MM.1S (cell line): ENCODE measurements at regions not wholly inside any gene's neighbourhood (a gene's known extent, or its start where the extent isn't known, plus 50 kb on each side); places are given as distances from the start of the nearest gene placed in this dataset.

Experiments used
- EZH2 ChIP-seq: fragments of 300-600 bp; sonication (generic); optimal IDR thresholded peaks from 2 replicates; pipeline ENCODE3; 2017; ENCODE audit warnings: low read depth, mild to moderate bottlenecking, antibody characterized with exemption, low read length, mixed read lengths
- TF ChIP-seq, protein P1 (sequence below): fragments of 300-600 bp; sonication (generic); IDR thresholded peaks from 2 replicates; pipeline ENCODE4 v1.5.1; 2016; ENCODE audit warnings: antibody characterized with exemption, low read length, mixed read lengths

DNA sequence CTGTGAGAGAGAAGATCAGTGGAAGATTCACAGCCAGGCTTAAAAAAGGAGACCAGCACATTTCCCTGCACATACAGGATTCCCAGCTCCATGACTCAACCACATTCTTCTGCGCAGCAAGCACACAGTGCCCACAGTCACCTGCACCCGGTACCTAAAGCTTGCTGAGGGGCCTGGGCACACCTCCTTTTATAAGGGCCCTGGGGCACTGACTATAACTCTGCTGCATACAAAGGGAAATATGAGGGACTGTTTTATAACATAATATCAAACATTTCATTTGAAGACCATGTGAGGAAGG lies 322.9 kb downstream of the DAD1 start:
- TF ChIP-seq, protein P1, sequence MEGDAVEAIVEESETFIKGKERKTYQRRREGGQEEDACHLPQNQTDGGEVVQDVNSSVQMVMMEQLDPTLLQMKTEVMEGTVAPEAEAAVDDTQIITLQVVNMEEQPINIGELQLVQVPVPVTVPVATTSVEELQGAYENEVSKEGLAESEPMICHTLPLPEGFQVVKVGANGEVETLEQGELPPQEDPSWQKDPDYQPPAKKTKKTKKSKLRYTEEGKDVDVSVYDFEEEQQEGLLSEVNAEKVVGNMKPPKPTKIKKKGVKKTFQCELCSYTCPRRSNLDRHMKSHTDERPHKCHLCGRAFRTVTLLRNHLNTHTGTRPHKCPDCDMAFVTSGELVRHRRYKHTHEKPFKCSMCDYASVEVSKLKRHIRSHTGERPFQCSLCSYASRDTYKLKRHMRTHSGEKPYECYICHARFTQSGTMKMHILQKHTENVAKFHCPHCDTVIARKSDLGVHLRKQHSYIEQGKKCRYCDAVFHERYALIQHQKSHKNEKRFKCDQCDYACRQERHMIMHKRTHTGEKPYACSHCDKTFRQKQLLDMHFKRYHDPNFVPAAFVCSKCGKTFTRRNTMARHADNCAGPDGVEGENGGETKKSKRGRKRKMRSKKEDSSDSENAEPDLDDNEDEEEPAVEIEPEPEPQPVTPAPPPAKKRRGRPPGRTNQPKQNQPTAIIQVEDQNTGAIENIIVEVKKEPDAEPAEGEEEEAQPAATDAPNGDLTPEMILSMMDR, result no peak
- no peak for TF ChIP-seq EZH2
